ENCODE measurements at regions not wholly inside any gene's neighbourhood (a gene's known extent, or its start where the extent isn't known, plus 50 kb on each side); places are given as distances from the start of the nearest gene placed in this dataset.

- DNase-seq (ENCODE audit: low spot score in 2 of 2) = no peak
- Histone ChIP-seq H3K36me3 (no peaks in the 10 kb centered on the region), H3K9me3 (no peaks in the 10 kb centered on the region)
Observed at GRCh38 chr4:96390404-96390803, 550.5 kb downstream of the PDHA2 start.

GRCh38 chr4:96395747-96396146, 555.9 kb downstream of the PDHA2 start:
- Histone ChIP-seq H3K9me3 (no peaks in the 10 kb centered on the region), H3K4me3 (no peak overlapping the region), H3K36me3 (no peaks in the 10 kb centered on the region), H3K4me1 (no peaks in the 10 kb centered on the region), H3K27me3 (no peaks in the 10 kb centered on the region), H3K27ac (no peak overlapping the region)
- DNase-seq (ENCODE audit: low spot score in 2 of 2) = no peak
- TF ChIP-seq POLR2A (IDR thresholded peaks at IDR 0.05) = no peak
- TF ChIP-seq CTCF (IDR thresholded peaks at IDR 0.05) = no peak
- TF ChIP-seq EP300 (IDR thresholded peaks at IDR 0.05) = no peak
- TF ChIP-seq POLR2AphosphoS5 (IDR thresholded peaks at IDR 0.05) = no peak

More at GRCh38 chr4:96390404-96390803, 550.5 kb downstream of the PDHA2 start:
- Histone ChIP-seq H3K27me3 (no peaks in the 10 kb centered on the region), H3K4me1 (no peaks in the 10 kb centered on the region), H3K4me3 (no peak overlapping the region), H3K27ac (no peak overlapping the region)
- 47% methylated on average over 5 of the region's 5 CpGs for WGBS
- TF ChIP-seq POLR2AphosphoS5 (IDR thresholded peaks at IDR 0.05) = no peak
- no peak for TF ChIP-seq CTCF (IDR thresholded peaks at IDR 0.05)
- TF ChIP-seq EP300 (IDR thresholded peaks at IDR 0.05) = no peak
- no peak for TF ChIP-seq POLR2A (IDR thresholded peaks at IDR 0.05)

- WGBS = 67% methylated on average over 3 of the region's 3 CpGs
- DNase-seq (ENCODE audit: low spot score in 2 of 2) = no peak
- no peaks in the 10 kb centered on the region for H3K36me3 ChIP-seq
- H3K4me3 ChIP-seq = no peak overlapping the region
- no peak overlapping the region for H3K27ac ChIP-seq
- H3K4me1 ChIP-seq = no peaks in the 10 kb centered on the region
- no peak for TF ChIP-seq CTCF (IDR thresholded peaks at IDR 0.05)
- no peak for TF ChIP-seq POLR2A (IDR thresholded peaks at IDR 0.05)
- no peak for TF ChIP-seq POLR2AphosphoS5 (IDR thresholded peaks at IDR 0.05)
- no peak for TF ChIP-seq EP300 (IDR thresholded peaks at IDR 0.05)
- no peaks in the 10 kb centered on the region for H3K9me3 ChIP-seq
- H3K27me3 ChIP-seq = no peaks in the 10 kb centered on the region
Observed at GRCh38 chr4:96406742-96407141, 566.8 kb downstream of the PDHA2 start.

GRCh38 chr4:96407225-96407624, 567.3 kb downstream of the PDHA2 start:
- Histone ChIP-seq H3K4me3 (no peak overlapping the region), H3K27ac (no peak overlapping the region)
- 58% methylated on average over 4 of the region's 4 CpGs for WGBS

More at GRCh38 chr4:96407225-96407624, 567.3 kb downstream of the PDHA2 start:
- Histone ChIP-seq H3K36me3 (no peaks in the 10 kb centered on the region), H3K9me3 (no peaks in the 10 kb centered on the region), H3K27me3 (no peaks in the 10 kb centered on the region), H3K4me1 (no peaks in the 10 kb centered on the region)
- TF ChIP-seq POLR2A (IDR thresholded peaks at IDR 0.05) (no peak), CTCF (IDR thresholded peaks at IDR 0.05) (no peak), EP300 (IDR thresholded peaks at IDR 0.05) (no peak), POLR2AphosphoS5 (IDR thresholded peaks at IDR 0.05) (no peak)
- no peak for DNase-seq (ENCODE audit: low spot score in 2 of 2)

Data from suprapubic skin (tissue), 4 donors.